ENCODE measurements at regions not wholly inside any gene's neighbourhood (a gene's known extent, or its start where the extent isn't known, plus 50 kb on each side); places are given as distances from the start of the nearest gene placed in this dataset.
"Not testable (repeated sequence)": the region's sequence is repeated elsewhere in the genome, so short reads cannot be mapped to it uniquely, and the experiment has no call there.

DNA sequence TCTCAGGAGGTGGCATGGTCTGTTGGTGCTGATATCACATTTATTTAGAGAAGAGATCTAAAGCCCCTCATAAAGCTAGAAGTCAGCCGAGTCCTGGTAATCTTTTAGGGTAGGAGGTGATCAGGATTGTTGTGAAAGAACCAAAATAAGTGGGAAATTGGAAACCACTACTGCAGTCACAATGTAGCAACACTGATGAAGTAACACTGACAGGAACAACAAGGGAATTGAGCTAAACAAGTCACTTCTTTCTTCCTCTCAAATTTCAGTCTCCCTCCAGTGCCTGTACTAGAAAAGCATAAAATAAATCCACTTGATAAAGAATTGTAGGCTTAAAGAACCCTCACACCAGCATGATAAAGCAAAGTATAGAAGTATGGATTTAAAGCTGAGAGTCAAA, 1509.0 kb downstream of the GRIK2 start:
- no peak for DNase-seq (ENCODE audit: low read depth)

DNA sequence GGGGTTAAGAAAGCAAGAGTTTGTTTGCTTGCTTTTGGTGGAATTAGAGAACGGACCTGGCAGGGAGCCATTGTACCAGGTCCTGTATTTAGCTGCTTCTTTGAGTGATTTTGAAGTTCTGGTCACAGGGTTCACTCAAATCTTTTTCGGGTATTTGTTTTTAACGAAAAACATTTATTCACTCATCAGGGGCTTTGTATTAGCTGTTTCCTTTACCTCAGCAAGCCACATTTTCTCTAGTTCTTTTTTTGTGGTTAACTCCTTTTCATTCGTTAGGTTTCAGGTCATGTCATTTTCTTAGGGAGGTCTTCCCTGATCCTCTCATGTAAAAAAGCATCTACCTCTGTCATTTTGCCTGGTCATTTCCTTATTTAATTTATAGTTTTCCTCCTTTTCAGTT, 1502.2 kb downstream of the GRIK2 start:
- no peak for DNase-seq (ENCODE audit: low read depth)

DNA sequence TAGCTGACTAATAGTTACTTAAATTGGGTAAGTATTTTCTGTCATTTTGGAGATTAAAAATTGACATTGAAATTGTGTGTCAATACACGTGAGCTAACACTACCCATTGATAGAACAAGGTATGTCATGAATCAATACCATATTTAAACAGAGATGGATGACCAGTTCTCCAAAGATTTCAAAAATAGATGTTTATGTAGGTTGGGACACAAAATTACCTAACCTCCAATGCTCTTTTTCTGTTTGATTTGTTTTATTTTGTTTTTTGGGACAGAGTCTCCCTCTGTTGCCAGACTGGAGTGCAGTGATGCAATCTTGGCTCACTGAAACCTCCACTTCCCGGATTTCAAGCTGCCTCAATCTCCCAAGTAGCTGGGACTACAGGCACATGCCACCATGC, 1491.7 kb downstream of the GRIK2 start:
- no peak for DNase-seq (ENCODE audit: low read depth)

DNA sequence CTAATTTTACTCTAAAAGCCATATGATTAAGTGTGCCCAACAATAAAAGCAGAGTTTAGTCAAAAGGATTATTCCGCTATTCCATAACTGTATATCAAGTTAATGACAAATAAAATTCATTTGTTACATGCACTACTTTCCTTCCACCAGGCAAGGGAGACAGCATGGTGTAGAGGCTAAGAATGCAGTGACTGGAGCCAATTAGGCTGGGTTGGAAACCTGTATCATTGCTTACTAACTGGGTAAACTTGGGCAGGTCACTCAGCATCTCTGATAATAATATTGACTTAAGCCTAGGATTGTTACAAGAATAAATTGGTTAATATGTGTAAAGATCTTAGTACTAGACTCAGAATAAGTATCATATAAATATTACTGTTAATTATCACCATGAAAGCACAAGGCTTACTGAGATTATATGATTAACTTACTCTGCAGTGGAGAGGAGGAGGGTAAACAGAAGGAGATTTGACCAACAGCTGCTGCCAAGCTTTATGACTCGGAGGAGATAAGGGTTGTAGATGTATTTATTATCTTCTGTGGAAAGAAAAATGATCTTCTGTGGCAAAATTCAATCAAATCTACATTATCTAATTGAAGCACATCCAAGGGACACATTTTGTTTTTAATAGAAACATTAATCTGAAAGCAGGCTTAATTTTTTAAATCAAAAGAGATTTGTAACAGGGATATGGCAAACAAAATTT, 1459.9 kb downstream of the GRIK2 start:
- DNase-seq (ENCODE audit: low read depth) = no peak

DNA sequence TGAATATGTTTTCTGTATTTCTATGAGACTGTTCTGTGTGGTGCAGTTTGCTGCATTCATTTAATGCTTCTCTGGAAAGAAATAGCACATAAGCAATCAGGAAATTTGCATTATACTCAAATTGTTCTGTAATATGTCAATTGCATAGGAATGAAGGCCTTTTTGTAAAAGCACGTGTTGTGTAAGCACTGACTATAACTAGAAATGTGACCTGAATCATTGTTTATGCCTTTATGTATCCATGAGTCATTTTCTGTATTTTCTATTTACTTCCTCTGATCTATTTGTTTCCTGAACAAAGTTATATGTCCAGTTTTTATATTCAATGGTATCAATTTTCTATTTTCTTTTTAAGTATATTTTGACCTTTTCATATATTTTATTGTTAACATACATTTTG, 1455.3 kb downstream of the GRIK2 start:
- no peak for DNase-seq (ENCODE audit: low read depth)

DNA sequence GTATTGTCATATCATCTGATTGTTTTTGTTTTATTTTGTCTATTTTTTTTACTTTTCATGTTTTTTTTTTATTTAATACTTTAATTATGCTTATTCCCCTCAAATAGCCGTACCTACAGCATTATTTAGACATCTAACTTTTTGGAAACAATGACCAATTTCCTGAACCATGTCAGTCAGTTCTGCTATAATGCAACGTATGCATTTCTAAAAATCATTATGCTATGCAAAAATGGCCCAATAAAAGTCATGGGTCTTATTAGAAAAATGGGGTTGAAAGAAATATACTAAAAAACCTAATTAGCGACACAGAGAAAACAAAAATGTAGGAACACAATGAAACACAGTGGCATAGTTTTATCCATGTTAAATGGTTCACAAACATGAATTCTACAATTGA, 1454.7 kb downstream of the GRIK2 start:
- DNase-seq (ENCODE audit: low read depth) = no peak

DNA sequence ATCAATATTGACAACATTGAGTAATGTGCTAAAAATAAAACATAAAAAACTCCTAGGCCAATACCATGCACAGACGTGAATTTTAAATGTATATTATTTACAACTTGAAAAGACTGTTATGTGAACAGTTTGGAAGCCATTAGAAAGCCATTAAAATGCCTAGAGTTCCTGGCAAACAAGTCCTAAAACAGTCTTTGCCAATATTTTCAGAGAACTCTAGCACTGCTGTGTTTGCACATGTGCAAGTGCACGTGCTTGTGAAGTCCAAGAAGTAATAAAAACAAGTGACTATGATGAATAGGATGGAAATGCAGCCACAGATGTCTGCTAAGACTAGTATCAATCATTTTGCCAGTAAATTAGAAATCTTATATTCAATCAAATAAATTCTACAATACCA, 1447.6 kb downstream of the GRIK2 start:
- no peak for DNase-seq (ENCODE audit: low read depth)

DNA sequence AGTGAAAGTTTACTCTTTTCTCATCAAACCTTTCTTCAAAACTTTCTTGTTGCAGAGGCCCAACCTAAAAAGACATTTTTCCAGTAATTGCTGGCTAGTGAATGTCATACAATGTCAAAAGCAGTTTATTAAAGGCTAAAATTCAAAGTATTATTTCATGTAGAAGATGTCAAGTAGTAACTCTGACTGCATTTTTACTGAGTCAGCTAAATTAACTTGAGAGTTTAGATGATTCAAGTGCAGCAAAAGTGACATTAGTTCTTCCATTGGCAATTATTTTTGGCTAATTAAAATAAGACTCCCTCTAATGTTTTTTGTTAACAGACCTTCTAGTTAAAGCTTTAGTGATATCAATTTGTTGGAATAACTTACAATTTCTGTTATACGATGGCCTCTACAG, 1438.5 kb downstream of the GRIK2 start:
- DNase-seq (ENCODE audit: low read depth) = no peak

DNA sequence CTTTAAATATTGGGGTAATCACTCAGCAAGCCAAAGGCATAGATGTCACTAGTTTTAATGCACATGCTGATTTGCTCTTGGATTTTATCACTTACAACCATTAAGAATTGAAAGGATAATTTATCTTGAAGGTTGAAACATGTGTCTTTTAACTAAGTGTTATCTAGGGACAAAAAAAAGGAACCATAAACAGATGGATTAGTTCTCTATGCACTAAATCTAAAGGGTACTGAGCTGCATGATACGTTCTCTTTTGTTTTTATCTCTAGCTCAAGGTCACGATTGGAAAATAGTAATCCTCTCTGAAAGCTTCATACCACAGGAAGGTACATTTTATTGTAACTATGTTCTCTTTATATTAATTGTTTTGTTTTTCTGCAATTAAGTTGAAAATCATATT, 1426.6 kb downstream of the GRIK2 start:
- DNase-seq (ENCODE audit: low read depth) = no peak

DNA sequence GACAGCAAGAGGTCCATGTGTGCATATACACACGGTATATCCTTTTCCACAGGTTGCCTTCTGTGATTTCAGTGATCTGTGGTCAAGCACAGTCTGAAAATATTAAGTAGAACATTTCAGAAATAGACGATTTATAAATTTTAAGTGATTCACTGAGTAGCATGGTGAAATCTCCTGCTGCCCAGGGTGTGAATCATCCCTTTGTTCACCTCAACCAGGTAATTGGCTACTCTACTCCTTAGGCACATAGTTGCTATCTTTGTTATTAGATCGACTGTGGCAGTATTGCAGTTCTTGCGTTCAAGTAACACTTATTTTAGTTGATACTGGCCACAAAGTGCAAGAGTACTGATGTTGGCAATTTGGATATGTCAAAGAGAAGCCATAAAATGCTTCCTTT, 1421.7 kb downstream of the GRIK2 start:
- no peak for DNase-seq (ENCODE audit: low read depth)

DNA sequence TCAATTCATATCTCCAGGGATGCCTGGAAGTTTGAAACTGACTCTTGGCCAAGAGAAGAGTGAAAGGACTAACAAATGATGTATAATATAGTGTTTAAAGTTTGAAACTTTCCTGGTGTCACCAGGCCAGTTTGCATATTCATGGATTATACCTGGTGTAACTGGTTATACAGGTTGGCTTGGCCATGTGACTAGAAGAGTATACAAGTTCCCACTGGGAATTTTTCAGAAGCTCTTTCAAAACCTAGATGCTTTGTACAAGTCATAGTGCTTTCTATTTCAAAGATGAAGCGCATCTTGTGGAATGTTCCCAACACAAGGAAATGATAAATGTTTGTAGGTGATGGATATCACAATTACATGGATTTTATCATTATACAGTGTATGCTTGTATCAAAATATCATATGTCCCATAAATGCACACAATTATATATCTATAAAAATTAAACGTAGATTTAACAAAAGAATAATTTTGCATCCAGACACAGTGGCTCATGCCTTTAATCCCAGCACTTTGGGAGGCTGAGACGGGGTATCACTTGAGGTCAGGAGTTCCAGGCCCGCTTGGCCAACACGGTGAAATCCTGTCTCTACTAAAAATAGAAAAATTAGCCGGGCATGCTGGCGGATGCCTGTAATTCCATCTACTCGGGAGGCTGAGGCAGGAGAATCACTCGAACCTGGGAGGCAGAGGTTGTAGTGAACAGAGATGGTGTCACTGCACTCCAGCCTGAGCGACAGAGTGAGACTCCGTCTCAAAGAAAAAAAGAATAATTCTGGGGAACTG, 1420.2 kb downstream of the GRIK2 start:
- no peak for DNase-seq (ENCODE audit: low read depth)

DNA sequence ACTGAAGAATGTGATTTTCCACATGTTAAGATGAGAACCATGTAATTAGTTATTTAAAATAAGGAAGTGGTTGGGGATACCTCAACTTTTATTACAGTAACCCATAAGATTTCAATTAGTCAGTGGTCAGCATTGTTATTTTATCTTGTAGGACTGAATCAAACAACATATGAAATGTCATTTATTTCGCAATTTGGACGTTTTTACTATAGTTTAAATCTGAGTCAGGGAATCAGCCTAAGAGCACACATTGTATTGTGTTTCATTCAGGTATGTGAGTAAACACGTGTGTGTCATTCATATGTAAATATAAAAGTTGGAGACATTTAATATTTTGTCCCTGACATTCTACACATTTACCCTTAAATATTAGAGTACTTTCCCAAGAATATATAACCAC, 1418.7 kb downstream of the GRIK2 start:
- DNase-seq (ENCODE audit: low read depth) = no peak

DNA sequence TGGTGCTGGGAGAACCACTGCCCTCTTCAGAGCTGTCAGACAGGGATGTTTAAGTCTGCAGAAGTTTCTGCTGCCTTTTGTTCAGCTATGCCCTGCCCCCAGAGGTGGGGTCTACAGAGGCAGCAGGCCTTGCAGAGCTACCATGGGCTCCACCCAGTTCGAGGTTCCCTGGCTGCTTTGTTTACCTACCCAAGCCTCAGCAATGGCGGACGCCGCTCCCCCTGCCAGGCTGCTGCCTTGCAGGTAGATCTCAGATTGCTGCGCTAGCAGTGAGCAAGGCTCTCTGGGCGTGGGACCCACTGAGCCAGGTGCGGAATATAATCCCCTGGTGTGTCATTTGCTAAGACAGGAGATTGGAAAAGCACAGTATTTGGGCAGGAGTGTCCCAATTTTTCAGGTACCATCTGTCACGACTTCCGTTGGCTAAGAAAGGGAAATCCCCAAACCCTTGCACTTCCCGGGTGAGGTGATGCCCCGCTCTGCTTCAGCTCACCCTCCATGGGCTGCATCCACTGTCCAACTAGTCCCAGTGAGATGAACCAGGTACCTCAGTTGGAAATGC, 1415.5 kb downstream of the GRIK2 start:
- DNase-seq (ENCODE audit: low read depth) = not testable (repeated sequence)

DNA sequence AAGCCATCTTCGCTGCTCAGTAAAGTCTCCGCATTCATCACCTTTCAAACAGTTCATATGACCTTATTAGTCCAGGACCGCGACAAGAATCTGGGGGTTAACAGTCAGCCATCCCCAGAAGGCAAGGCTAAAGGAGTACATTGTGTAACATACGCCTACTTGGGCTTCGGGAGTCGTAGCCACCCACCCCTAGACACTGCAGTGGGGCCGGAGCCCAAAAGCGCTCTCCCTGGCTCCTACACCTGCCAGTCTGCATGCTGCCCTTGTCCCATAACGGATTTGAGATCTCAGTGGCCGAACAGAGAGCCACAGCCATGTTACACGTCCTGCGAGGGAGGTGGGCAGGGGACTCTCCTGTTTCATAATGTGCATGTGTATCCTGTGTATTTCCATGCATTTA, 1405.5 kb downstream of the GRIK2 start:
- DNase-seq (ENCODE audit: low read depth) = no peak

DNA sequence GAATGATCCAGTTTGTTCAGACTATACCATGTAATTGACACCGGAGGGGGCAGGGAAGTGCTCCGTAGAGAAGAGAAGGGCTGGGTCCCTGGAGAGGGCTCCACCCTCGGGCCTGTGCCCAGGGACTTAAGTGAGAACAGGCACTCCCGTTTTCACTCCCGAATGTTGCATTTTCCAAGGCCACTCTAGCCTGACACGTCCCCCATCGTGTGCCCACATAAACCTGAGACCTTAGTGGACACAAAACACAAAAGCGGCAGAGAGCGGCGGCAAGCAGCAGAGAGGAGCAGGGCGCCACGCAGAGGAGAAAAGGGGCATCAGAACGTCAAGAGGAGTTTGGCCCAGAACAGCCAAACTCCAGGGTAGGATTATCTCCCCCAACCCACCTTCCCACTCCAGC, 1405.1 kb downstream of the GRIK2 start:
- DNase-seq (ENCODE audit: low read depth) = no peak

DNA sequence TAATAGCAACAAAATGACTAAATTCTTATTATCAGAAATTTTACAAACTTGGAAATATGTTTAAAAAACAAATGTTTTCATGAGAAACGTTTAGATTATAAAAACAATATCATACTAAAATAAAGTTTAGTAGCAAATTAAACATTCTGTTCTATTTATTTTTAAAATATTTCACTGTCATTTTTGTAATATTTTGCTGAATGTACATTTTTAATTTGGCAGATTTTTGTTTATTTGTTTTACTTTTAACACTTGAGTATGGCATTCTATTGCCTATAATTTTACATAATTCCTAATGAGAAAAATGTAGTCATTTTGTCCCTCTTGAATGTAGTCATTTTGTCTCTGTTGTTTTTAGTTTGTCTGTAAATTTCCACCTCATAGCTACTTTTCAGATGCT, 1400.2 kb downstream of the GRIK2 start:
- no peak for DNase-seq (ENCODE audit: low read depth)

DNA sequence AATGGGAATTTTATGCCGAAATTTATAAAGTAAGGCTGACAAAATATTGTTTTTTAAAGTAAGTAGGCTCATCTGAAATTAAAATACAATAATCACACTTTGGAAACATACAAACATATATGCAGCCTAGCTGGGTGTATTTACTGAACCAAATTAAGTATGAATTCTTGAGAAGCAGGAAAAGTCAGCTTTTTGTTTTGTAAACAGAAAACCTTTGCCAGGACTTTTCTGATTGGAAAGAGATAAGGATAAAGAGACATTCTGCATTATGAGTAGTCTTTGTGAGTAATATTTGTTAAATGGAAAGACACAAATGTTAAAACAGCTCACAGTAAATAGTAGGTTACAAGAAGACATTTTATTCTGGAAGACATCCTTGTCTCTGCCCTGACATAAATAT, 1380.8 kb downstream of the GRIK2 start:
- no peak for DNase-seq (ENCODE audit: low read depth)

DNA sequence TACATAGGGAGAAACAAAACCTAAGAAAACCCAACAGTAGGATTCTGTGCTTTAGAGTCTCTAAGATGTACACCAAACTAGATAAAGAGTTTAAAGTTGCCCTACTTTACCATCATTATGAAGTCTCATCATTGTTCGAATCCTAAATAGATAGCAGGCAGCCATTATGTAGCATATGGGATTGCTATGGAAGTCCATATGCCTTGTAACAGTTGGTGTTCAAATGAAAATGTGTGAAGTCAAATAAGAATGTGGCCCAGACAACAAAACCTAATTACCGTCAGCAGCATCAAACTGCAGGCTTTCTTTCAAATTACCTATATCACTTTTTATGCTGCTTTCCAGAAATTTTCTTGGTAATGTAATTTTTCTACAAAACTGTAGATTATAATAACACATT, 1380.1 kb downstream of the GRIK2 start:
- no peak for DNase-seq (ENCODE audit: low read depth)

DNA sequence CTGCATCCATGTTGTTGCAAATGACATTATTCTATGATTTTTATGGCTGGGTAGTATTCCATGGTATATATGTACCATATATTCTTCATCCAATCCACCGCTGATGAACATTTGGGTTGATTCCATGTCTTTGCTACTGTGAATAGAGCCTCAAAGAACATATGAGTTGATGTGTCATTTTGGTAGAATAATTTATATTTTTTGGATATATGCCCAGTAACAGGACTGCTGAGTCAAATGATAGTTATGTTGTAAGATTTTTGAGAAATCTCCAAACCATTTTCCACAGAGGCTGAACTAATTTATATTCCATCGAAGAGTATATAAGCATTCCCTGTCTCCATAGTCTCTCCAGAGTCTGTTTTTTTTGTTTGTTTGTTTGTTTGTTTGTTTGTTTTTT, 1373.5 kb downstream of the GRIK2 start:
- DNase-seq (ENCODE audit: low read depth) = no peak

DNA sequence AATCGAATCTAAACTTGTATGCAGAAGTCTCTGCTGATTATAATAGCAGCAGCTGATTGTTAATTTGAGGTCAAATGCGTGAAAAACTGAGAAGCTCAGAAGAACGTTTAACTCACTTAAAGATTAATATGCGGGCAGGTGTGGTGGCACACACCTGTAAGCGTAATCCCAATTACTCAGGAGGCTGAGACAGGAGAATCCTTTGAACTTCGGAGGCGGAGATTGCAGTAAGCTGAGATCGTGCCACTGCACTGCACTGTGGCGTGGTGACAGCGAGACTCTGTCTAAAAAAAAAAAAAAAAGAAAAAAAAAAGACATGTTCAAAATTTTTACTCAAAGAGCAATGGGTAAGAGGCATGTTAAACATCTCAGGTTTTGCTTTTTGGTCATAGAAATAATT, 1370.8 kb downstream of the GRIK2 start:
- DNase-seq (ENCODE audit: low read depth) = no peak

DNA sequence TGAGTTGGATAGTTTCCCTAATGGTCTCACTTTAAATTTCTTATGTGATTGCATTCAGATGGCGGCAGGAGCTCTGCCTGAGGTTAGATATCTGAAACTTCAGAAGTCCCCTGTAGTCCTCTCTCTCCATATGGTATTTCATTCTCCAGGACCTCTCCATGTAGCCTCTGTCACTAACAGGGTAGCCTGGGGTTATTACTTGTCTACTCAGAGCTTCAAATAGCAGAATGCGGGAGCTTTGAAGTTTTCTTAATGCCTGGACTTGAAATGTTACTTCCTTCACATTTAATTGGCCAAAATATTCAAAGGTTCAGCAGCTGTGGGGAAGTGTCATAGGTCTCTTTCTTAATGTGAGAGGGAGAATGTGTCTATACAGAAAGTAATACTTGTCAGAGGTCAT, 1370.4 kb downstream of the GRIK2 start:
- DNase-seq (ENCODE audit: low read depth) = no peak

DNA sequence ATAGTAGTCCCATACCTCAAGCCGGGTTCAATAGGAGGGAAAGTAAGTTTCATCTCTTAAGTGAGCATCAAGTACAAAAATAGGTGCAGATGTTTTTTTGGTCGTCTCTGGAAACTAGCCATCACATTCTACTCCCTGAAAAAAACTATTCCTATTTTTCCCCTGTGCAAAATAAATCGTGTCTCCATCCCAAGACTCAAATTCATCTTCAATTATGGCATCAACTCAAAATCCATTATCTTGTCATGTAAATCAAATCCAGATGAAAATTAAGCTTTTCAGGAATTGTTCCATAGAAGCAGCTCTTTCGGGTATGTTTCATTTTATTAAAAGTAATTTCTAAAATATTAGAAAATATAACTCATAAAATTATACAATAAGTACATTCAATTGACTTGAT, 1368.4 kb downstream of the GRIK2 start:
- no peak for DNase-seq (ENCODE audit: low read depth)

DNA sequence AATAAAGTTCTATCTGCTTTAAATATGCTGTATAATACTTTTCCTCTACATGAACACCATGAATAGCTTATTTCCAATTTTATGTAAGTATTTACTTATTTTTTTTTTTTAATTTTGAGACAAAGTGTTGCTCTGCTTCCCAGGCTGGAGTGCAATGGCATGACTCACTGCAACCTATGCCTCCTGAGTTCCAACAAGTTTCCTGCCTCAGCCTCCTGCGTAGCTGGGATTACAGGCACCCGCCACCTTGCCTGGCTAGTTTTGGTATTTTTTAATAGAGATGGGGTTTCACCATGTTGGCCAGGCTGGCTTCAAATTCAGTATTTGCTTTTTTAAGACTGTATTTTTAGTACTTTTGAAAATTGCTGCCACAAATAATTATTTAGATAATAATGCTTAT, 1365.9 kb downstream of the GRIK2 start:
- no peak for DNase-seq (ENCODE audit: low read depth)

DNA sequence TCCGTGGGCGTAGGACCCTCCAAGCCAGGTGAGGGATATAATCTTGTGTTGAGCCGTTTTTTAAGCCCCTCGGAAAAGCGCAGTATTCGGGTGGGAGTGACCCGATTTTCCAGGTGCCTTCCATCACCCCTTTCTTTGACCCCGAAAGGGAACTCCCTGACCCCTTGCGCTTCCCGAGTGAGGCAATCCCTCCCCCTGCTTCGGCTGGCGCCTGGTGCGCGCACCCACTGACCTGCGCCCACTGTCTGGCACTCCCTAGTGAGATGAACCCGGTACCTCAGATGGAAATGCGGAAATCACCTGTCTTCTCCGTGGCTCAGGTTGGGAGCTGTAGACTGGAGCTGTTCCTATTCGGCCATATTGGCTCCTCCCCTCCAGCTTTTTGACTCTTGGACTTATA, 1365.0 kb downstream of the GRIK2 start:
- DNase-seq (ENCODE audit: low read depth) = not testable (repeated sequence)

Data from activated T-cell treated with anti-CD3 and anti-CD28 coated beads for 1 hour (primary cell).